ENCODE measurements at regions not wholly inside any gene's neighbourhood (a gene's known extent, or its start where the extent isn't known, plus 50 kb on each side); places are given as distances from the start of the nearest gene placed in this dataset.

DNA sequence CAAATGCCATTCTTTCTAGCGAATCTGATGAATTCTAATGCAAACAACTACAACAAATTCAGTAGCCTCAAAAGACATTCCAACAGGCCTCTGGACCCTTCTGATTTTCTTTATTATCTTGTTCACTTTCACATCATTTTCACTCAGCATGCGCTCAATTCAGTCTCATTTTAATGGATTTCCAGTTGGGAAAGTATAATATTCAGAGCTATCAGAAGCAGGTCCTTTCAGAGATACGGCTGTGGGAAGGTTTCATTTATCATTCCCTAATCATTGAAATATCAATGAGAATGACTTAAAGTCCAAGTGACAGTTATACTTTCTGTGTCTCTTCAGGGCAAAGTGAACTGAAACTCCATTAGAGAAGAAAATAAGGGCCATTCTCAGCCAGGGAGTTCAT lies 1083.7 kb upstream of the FLRT2 start:
- ChIA-PET POLR2A (no interaction called here), CTCF (no interaction called here)
- Mint-ChIP-seq H3K36me3 (ENCODE audit: low read depth) (no peaks in the 10 kb centered on the region), H3K4me3 (no peak overlapping the region), H3K27me3 (no peaks in the 10 kb centered on the region), H3K9me3 (peaks cover 8% of the 10 kb centered on the region), H3K4me1 (ENCODE audit: low read depth) (no peaks in the 10 kb centered on the region), H3K27ac (no peak overlapping the region)
- TF ChIP-seq, protein P1, sequence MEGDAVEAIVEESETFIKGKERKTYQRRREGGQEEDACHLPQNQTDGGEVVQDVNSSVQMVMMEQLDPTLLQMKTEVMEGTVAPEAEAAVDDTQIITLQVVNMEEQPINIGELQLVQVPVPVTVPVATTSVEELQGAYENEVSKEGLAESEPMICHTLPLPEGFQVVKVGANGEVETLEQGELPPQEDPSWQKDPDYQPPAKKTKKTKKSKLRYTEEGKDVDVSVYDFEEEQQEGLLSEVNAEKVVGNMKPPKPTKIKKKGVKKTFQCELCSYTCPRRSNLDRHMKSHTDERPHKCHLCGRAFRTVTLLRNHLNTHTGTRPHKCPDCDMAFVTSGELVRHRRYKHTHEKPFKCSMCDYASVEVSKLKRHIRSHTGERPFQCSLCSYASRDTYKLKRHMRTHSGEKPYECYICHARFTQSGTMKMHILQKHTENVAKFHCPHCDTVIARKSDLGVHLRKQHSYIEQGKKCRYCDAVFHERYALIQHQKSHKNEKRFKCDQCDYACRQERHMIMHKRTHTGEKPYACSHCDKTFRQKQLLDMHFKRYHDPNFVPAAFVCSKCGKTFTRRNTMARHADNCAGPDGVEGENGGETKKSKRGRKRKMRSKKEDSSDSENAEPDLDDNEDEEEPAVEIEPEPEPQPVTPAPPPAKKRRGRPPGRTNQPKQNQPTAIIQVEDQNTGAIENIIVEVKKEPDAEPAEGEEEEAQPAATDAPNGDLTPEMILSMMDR (IDR thresholded peaks at IDR 0.05): no peak
- no peak overlapping the region for H3K27ac ChIP-seq (ENCODE audit: low read depth in 1 of 2, low read length in 2 of 2)
- no peak for ATAC-seq (ENCODE audit: poor library complexity)
- no peak overlapping the region for H3K4me3 ChIP-seq (ENCODE audit: low read length)
- no peaks in the 10 kb centered on the region for H3K36me3 ChIP-seq (ENCODE audit: insufficient read depth, low read length)
- no peaks in the 10 kb centered on the region for H3K27me3 ChIP-seq (ENCODE audit: control insufficient read depth in 1 of 2, insufficient read depth in 2 of 2, low read length in 2 of 2)
- intact Hi-C loops (cut with DNase I, micrococcal nuclease): no loop called here
- H3K9me3 ChIP-seq (ENCODE audit: control insufficient read depth in 1 of 2, insufficient read depth in 1 of 2, low read length in 2 of 2): peaks cover 0 to 4% of the 10 kb centered on the region in 2 experiments
- DNase-seq: no peak
- H3K4me1 ChIP-seq (ENCODE audit: insufficient read depth, low read length): no peaks in the 10 kb centered on the region

DNA sequence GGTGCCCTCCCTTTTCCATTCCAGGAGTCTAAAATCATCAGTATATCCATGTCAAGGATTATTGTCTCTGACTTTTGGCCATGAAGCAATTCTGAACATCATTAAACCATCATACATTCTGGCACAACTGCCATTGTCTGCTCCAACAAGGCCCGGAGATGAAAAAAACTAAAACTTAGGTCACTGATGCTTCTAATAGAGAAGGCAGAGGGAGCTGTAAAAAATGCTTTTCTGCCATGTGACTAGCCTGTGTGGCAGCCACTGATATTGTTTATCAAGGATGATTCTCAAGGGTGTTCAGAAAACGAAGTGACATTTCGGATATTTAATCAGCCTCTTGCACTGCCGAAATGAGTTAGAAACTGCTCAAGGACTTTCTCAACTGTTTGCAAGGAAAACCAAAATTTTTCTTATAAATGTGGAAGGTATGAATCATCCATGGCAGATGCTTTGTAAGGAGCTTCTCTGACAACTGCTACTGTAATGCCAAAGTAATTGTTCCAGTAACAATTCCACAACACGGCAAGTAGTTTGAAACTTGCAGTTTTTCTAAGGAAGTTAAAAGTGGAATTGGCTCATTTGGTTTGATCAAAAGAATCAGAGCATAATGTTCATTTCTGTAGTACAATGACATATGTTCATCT lies 1076.5 kb upstream of the FLRT2 start:
- DNase-seq (no peak), ATAC-seq (ENCODE audit: poor library complexity) (no peak)
- no peak overlapping the region for H3K4me3 Mint-ChIP-seq
- no peaks in the 10 kb centered on the region for H3K4me1 ChIP-seq (ENCODE audit: insufficient read depth, low read length)
- no peak overlapping the region for H3K27ac Mint-ChIP-seq
- CTCF ChIA-PET: no interaction called here
- H3K27me3 ChIP-seq (ENCODE audit: control insufficient read depth in 1 of 2, insufficient read depth in 2 of 2, low read length in 2 of 2): no peaks in the 10 kb centered on the region
- H3K4me3 ChIP-seq (ENCODE audit: low read length): no peak overlapping the region
- no peaks in the 10 kb centered on the region for H3K27me3 Mint-ChIP-seq
- H3K27ac ChIP-seq (ENCODE audit: low read depth in 1 of 2, low read length in 2 of 2): no peak overlapping the region
- intact Hi-C loops (cut with DNase I, micrococcal nuclease): no loop called here
- H3K9me3 Mint-ChIP-seq: peaks cover 5% of the 10 kb centered on the region
- POLR2A ChIA-PET: no interaction called here
- H3K36me3 ChIP-seq (ENCODE audit: insufficient read depth, low read length): no peaks in the 10 kb centered on the region
- no peaks in the 10 kb centered on the region for H3K36me3 Mint-ChIP-seq (ENCODE audit: low read depth)
- H3K9me3 ChIP-seq (ENCODE audit: control insufficient read depth in 1 of 2, insufficient read depth in 1 of 2, low read length in 2 of 2): peaks cover 0 to 9% of the 10 kb centered on the region in 2 experiments
- H3K4me1 Mint-ChIP-seq (ENCODE audit: low read depth): no peaks in the 10 kb centered on the region
- TF ChIP-seq, protein P1 (IDR thresholded peaks at IDR 0.05): no peak

DNA sequence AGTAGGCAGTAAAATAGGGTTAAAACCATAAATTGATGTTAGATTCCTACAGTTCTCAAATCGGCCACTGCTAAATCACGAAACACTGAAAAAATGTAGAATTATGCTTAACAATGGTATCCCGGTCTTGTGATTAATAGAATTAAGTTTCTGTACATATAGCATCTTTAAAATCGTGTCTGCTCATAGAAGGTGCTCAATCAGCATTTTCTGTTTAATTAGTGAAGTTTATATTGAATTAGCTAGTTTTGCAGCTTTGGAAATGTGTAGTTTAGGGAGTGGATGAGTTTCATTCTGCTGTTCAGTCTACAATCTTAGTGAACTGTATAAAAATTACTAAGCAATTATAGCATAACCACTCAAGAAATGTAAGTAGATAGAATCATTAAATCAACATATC lies 1075.8 kb upstream of the FLRT2 start:
- Mint-ChIP-seq H3K36me3 (ENCODE audit: low read depth) (no peaks in the 10 kb centered on the region), H3K27me3 (no peaks in the 10 kb centered on the region), H3K9me3 (peaks cover 5% of the 10 kb centered on the region), H3K27ac (no peak overlapping the region), H3K4me3 (no peak overlapping the region), H3K4me1 (ENCODE audit: low read depth) (no peaks in the 10 kb centered on the region)
- intact Hi-C loops (cut with DNase I, micrococcal nuclease): no loop called here
- Histone ChIP-seq H3K27me3 (ENCODE audit: control insufficient read depth in 1 of 2, insufficient read depth in 2 of 2, low read length in 2 of 2) (no peaks in the 10 kb centered on the region), H3K4me1 (ENCODE audit: insufficient read depth, low read length) (no peaks in the 10 kb centered on the region), H3K36me3 (ENCODE audit: insufficient read depth, low read length) (no peaks in the 10 kb centered on the region), H3K27ac (ENCODE audit: low read depth in 1 of 2, low read length in 2 of 2) (no peak overlapping the region), H3K9me3 (ENCODE audit: control insufficient read depth in 1 of 2, insufficient read depth in 1 of 2, low read length in 2 of 2) (peaks cover 0 to 9% of the 10 kb centered on the region in 2 experiments), H3K4me3 (ENCODE audit: low read length) (no peak overlapping the region)
- ATAC-seq (ENCODE audit: poor library complexity) (no peak), DNase-seq (no peak)
- ChIA-PET CTCF (no interaction called here), POLR2A (no interaction called here)
- TF ChIP-seq, protein P1 (IDR thresholded peaks at IDR 0.05): no peak

All from CD4-positive, alpha-beta T cell (primary cell).